ENCODE measurements at regions not wholly inside any gene's neighbourhood (a gene's known extent, or its start where the extent isn't known, plus 50 kb on each side); places are given as distances from the start of the nearest gene placed in this dataset.

DNA sequence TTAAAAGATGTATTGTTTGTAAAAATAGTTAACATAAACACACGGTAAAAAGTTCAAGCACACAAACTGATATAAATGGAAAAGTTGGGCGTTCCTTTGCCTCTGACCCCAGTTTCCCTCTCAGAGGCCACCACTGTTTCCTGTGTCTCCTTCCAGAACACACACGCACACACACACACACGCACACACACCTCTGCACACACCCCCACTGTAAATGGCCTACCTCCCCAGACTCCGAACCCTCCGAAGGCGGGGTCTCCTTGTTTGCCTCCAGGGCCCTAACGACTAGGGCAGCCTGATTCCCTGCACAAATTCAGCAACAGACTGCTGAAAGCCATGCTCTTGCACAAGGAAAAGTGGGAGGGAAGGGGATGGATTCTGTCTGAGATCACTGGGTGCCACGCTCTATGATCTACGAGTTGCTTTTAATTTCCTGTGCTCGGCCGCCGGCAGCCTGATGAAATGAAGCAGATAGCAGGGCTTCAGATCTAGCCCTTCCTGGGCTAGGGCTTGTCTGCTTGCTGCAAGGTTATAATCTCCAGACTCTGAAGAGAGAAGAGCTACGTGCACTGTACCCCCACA, 184.0 kb upstream of the IL12B start:
- H3K27me3 Mint-ChIP-seq (ENCODE audit: low read depth, unreplicated experiment), result peaks cover 20% of the 10 kb centered on the region

GRCh38 chr5:159515197-159515596, 184.9 kb upstream of the IL12B start:
- Histone ChIP-seq H3K4me3 (ENCODE audit: insufficient read depth, low read depth, low read length) (no peak overlapping the region), H3K79me2 (ENCODE audit: insufficient read depth, low read length) (no peaks in the 10 kb centered on the region), H3K9me3 (ENCODE audit: insufficient read depth, low read depth, low read length) (no peaks in the 10 kb centered on the region), H3K9ac (ENCODE audit: low read length) (no peak overlapping the region), H3K4me2 (ENCODE audit: low read length) (no peak overlapping the region), H3K27ac (ENCODE audit: low read depth, low read length) (no peak overlapping the region), H3K4me1 (ENCODE audit: insufficient read depth, low read length) (peaks cover 11% of the 10 kb centered on the region), H2AFZ (ENCODE audit: low read depth, low read length) (no peak overlapping the region), H3K36me3 (ENCODE audit: insufficient read depth, low read length) (no peaks in the 10 kb centered on the region), H4K20me1 (ENCODE audit: insufficient read depth, low read length) (no peaks in the 10 kb centered on the region), H3K27me3 (ENCODE audit: insufficient read depth, low read length) (no peaks in the 10 kb centered on the region)
- no peaks in the 10 kb centered on the region for H3K36me3 Mint-ChIP-seq (ENCODE audit: low read depth, unreplicated experiment)
- H3K4me3 Mint-ChIP-seq (ENCODE audit: unreplicated experiment), result no peak overlapping the region
- H3K9me3 Mint-ChIP-seq (ENCODE audit: unreplicated experiment), result no peaks in the 10 kb centered on the region
- H3K27me3 Mint-ChIP-seq (ENCODE audit: low read depth, unreplicated experiment), result peaks cover 26% of the 10 kb centered on the region
- TF ChIP-seq EZH2 (IDR thresholded peaks at IDR 0.05; ENCODE audit: insufficient read depth, low read length), result no peak
- H3K27ac Mint-ChIP-seq (ENCODE audit: unreplicated experiment), result no peak overlapping the region
- DNase-seq (ENCODE audit: low read depth) (no peak), FAIRE-seq (no peak)
- H3K4me1 Mint-ChIP-seq (ENCODE audit: low read depth, unreplicated experiment), result peaks cover 8% of the 10 kb centered on the region

More for the DNA sequence above, 184.0 kb upstream of the IL12B start:
- Histone ChIP-seq H3K27me3 (ENCODE audit: insufficient read depth, low read length) (no peaks in the 10 kb centered on the region), H3K79me2 (ENCODE audit: insufficient read depth, low read length) (no peaks in the 10 kb centered on the region), H3K9ac (ENCODE audit: low read length) (no peak overlapping the region), H3K4me1 (ENCODE audit: insufficient read depth, low read length) (peaks cover 12% of the 10 kb centered on the region), H2AFZ (ENCODE audit: low read depth, low read length) (no peak overlapping the region), H3K36me3 (ENCODE audit: insufficient read depth, low read length) (no peaks in the 10 kb centered on the region), H4K20me1 (ENCODE audit: insufficient read depth, low read length) (no peaks in the 10 kb centered on the region), H3K9me3 (ENCODE audit: insufficient read depth, low read depth, low read length) (no peaks in the 10 kb centered on the region), H3K4me2 (ENCODE audit: low read length) (no peak overlapping the region), H3K27ac (ENCODE audit: low read depth, low read length) (no peak overlapping the region), H3K4me3 (ENCODE audit: insufficient read depth, low read depth, low read length) (no peak overlapping the region)
- DNase-seq (ENCODE audit: low read depth) (no peak), FAIRE-seq (no peak)
- Mint-ChIP-seq H3K4me1 (ENCODE audit: low read depth, unreplicated experiment) (peaks cover 8% of the 10 kb centered on the region), H3K27ac (ENCODE audit: unreplicated experiment) (no peak overlapping the region), H3K9me3 (ENCODE audit: unreplicated experiment) (no peaks in the 10 kb centered on the region), H3K36me3 (ENCODE audit: low read depth, unreplicated experiment) (no peaks in the 10 kb centered on the region), H3K4me3 (ENCODE audit: unreplicated experiment) (no peak overlapping the region)
- no peak for TF ChIP-seq EZH2 (IDR thresholded peaks at IDR 0.05; ENCODE audit: insufficient read depth, low read length)
- TF ChIP-seq, protein P1, sequence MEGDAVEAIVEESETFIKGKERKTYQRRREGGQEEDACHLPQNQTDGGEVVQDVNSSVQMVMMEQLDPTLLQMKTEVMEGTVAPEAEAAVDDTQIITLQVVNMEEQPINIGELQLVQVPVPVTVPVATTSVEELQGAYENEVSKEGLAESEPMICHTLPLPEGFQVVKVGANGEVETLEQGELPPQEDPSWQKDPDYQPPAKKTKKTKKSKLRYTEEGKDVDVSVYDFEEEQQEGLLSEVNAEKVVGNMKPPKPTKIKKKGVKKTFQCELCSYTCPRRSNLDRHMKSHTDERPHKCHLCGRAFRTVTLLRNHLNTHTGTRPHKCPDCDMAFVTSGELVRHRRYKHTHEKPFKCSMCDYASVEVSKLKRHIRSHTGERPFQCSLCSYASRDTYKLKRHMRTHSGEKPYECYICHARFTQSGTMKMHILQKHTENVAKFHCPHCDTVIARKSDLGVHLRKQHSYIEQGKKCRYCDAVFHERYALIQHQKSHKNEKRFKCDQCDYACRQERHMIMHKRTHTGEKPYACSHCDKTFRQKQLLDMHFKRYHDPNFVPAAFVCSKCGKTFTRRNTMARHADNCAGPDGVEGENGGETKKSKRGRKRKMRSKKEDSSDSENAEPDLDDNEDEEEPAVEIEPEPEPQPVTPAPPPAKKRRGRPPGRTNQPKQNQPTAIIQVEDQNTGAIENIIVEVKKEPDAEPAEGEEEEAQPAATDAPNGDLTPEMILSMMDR (IDR thresholded peaks at IDR 0.05; ENCODE audit: insufficient read depth, low read depth, low read length), result no peak

DNA sequence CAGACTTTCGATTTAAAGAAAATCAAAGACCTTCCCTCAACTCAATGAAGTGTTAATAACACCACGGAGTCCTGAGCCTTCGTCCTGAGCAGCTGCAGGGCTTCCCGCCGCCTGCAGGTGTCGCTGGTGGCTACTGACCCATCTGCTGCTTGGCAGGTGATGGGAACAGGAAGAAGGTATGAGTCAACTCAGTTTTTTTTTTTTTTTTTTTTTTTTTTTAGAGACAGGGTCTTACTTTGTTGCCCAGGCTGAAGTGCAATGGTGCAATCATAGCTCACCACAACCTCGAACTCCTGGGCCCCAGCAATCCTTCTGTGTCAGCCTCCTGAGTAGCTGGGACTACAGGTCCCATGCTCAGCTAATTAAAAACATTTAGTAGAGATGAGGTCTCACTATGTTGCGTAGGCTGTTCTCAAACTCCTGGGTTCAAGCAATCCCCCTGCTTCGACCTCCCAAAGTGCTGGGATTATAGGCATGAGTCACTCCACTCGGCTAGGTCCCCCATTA, 185.7 kb upstream of the IL12B start:
- no peak overlapping the region for H3K9ac ChIP-seq (ENCODE audit: low read length)
- no peaks in the 10 kb centered on the region for H3K36me3 Mint-ChIP-seq (ENCODE audit: low read depth, unreplicated experiment)
- no peaks in the 10 kb centered on the region for H3K79me2 ChIP-seq (ENCODE audit: insufficient read depth, low read length)
- H3K9me3 ChIP-seq (ENCODE audit: insufficient read depth, low read depth, low read length), result no peaks in the 10 kb centered on the region
- no peak overlapping the region for H3K27ac Mint-ChIP-seq (ENCODE audit: unreplicated experiment)
- H3K4me2 ChIP-seq (ENCODE audit: low read length), result no peak overlapping the region
- no peaks in the 10 kb centered on the region for H3K36me3 ChIP-seq (ENCODE audit: insufficient read depth, low read length)
- H3K4me1 ChIP-seq (ENCODE audit: insufficient read depth, low read length), result peaks cover 10% of the 10 kb centered on the region
- DNase-seq (ENCODE audit: low read depth), result peak; percentile 39
- H3K9me3 Mint-ChIP-seq (ENCODE audit: unreplicated experiment), result no peaks in the 10 kb centered on the region
- no peak overlapping the region for H3K4me3 Mint-ChIP-seq (ENCODE audit: unreplicated experiment)
- H3K4me3 ChIP-seq (ENCODE audit: insufficient read depth, low read depth, low read length), result no peak overlapping the region
- no peak overlapping the region for H2AFZ ChIP-seq (ENCODE audit: low read depth, low read length)
- TF ChIP-seq, protein P1 (IDR thresholded peaks at IDR 0.05; ENCODE audit: insufficient read depth, low read depth, low read length), result peak; percentile 90
- TF ChIP-seq EZH2 (IDR thresholded peaks at IDR 0.05; ENCODE audit: insufficient read depth, low read length), result no peak
- no peaks in the 10 kb centered on the region for H4K20me1 ChIP-seq (ENCODE audit: insufficient read depth, low read length)
- peaks cover 27% of the 10 kb centered on the region for H3K27me3 Mint-ChIP-seq (ENCODE audit: low read depth, unreplicated experiment)
- no peaks in the 10 kb centered on the region for H3K27me3 ChIP-seq (ENCODE audit: insufficient read depth, low read length)
- H3K27ac ChIP-seq (ENCODE audit: low read depth, low read length), result no peak overlapping the region
- H3K4me1 Mint-ChIP-seq (ENCODE audit: low read depth, unreplicated experiment), result peaks cover 3% of the 10 kb centered on the region
- FAIRE-seq, result peak; percentile 60
